ENCODE measurements at regions not wholly inside any gene's neighbourhood (a gene's known extent, or its start where the extent isn't known, plus 50 kb on each side); places are given as distances from the start of the nearest gene placed in this dataset.
"Not testable (repeated sequence)": the region's sequence is repeated elsewhere in the genome, so short reads cannot be mapped to it uniquely, and the experiment has no call there.

DNA sequence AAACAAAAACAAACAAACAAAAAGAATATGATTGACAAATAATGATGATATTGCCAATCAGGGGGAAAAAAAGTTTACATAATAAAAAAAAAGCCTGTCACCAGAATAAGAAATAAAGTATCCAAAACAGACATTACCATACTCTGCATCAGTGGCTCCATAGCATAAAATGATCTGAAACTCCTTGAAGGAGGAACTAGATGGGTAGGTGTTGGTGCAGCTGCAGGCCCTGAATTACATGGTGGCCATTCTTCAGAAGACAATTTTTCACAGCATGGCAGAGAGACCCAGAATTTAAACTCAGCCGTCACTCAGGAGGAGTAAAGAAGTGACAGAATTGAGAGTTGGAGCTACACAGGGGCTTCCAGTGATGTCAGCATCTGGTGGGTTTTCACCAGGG is 60.2 kb downstream of the GLUL start:
- no peak for DNase-seq

- no peak for DNase-seq
Measured at GRCh38 chr1:182330303-182330702, 61.3 kb downstream of the GLUL start.

- DNase-seq: no peak
Measured at GRCh38 chr1:182329471-182329870, 62.1 kb downstream of the GLUL start.

DNA sequence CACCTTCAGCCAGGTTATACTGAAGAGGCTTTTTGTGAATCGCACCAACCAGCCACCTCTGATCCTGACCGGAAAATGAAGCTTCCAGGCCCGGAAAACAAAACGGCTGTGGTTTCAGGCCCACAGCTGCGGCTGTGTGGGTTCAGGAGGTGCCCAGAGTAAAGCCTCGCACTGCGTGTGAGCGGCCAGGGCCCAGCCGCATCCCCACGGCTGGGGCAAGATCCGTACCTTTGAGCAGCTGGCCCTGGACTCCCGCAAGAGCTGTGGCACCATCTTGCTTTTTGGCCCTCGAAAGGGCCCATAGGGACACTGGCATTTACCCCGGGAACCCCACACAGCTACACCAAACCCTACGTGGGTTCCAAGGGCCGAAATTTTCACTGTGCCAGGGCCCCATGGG is 63.0 kb downstream of the GLUL start:
- no peak for DNase-seq

DNA sequence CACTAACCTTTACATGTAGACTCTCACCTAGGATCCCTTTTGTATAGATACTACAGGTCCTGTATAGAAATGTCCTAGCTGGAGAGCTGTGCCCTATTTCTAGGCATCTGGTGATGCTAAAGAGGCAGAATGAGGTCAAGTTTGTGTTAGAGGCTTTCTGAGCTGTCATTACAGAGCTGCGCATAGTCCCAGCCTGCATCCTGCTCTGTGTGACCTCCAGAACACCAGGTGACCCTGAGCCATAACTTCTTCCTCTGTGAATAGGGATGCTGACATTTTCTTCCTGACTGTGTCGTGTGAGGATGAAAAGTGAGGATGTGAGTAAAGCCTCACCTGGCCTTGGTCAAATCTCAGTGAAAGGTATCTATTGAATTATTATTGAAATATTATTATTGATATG is 66.3 kb downstream of the GLUL start:
- DNase-seq: no peak

- not testable (repeated sequence) for DNase-seq
Measured at GRCh38 chr1:182321532-182321931, 70.1 kb downstream of the GLUL start.

DNA sequence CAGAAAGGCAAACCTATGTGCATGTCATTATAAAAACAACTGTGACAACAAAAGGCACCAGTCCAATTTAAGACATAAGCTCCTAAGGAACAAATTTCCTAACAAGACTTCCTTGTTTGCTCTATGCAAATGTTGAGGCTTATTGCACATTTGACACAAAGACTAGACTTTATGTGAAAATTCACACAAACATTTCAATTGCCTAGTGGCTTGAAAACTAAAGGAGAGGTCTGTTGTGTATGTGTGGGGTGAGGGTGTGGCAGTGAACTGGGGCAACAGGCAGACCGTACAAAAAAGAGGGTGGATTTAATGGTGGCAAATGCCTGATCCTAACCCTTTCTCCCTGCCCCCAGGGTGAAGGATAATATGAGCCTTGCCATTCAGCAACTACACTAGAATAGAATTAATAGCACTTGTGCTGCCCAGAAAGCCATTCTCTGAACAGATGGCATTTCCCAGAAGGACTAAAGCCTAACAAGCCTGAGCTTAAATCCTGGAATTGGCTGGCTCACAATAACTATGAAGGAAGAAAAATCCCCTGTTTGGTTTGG is 73.9 kb downstream of the GLUL start:
- DNase-seq: peak; percentile 77

- not testable (repeated sequence) for DNase-seq
Measured at GRCh38 chr1:182316454-182316853, 75.1 kb downstream of the GLUL start.

DNA sequence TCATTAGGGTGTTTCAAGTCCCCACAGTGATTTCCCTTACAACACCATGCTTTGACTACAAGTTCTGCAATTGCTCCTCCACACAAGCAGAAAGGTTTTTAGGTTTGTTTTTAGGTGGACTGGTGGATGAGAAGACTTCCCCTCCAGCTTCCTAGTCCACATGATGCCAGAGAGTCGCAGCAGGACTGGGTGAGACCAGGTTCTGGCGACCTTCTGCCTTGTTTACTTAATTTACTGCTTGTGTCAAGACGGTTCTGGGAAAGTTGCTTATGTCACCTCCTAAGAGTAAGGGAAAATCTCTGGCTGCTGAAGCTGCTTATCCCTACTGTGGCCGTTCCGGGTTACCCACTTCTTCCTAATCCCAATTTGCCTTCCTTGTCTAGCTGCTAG is 76.4 kb downstream of the GLUL start:
- DNase-seq: no peak

DNA sequence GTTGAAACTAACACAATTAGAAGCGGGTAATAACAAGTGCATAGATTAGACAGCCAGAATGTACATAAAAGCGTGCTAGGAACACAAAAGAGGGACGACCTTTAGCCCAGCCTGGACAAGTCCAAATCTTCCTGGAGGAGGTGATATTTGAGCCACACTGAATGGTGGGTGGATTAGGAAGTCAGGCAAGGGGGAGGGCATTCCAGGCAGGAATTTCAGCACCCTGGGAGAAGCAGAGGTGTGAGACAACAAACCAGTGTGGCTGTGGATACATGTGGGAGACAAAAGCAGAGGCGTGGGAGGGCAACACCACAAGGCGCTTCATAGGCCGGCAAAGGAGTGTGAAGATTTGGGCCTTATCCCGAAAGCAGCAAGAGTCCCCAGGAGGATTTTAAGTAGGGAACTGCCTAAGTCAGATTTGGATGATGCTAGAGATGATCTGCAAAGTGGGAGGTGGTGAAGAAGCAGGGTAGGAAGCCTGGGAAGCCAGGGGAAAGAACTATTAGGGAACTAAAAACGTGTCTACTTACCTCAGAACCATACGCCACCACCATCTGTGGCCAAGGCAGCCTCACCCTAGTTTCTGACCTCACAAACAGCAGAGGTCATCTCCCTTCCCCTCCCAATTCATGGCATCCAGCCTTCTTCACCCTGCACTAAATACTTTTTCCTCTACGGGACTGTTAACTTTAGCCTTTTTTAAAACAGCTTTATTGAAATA is 81.8 kb downstream of the GLUL start:
- no peak for DNase-seq

DNA sequence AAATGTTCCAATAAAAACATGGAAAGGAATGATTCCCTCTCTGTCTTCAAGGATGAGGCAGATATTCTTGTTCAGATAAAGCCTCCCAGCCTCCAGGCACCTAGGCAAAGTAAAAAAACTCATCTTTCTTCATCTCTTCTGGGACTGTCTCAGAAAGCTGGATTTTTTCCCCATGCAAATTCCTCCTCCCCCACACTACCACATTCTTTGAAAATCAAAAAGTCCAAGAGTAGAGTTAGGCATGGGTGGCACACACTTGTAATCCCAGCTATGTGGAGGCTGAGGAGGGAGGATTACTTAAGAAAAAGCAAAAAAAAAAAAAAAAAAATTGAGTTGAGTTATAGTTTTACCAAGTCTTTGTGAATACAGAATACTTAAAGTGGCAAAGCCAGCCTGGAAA is 82.8 kb downstream of the GLUL start:
- no peak for DNase-seq

DNA sequence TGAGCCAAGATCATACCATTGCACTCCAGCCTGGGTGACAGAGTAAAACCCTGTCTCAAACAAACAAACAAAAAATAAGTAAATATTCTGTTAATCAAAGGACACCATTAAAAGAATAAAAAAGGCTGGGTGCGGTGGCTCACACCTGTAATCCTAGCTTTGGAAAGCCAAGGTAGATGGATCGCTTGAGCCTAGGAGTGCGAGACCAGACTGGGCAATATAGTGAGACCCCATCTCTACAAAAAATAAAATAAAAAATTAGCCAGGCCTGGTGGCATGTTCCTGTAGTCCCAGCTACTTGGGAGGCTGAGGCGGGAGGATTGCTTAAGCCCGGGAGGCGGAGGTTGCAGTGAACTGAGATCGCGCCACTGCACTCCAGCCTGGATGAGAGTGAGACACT is 84.1 kb downstream of the GLUL start:
- not testable (repeated sequence) for DNase-seq

GRCh38 chr1:182305861-182306260 is 85.7 kb downstream of the GLUL start:
- no peak for DNase-seq

- no peak for DNase-seq
Measured at GRCh38 chr1:182304627-182305026, 87.0 kb downstream of the GLUL start.

- DNase-seq: no peak
Measured at GRCh38 chr1:182304218-182304617, 87.4 kb downstream of the GLUL start.

DNA sequence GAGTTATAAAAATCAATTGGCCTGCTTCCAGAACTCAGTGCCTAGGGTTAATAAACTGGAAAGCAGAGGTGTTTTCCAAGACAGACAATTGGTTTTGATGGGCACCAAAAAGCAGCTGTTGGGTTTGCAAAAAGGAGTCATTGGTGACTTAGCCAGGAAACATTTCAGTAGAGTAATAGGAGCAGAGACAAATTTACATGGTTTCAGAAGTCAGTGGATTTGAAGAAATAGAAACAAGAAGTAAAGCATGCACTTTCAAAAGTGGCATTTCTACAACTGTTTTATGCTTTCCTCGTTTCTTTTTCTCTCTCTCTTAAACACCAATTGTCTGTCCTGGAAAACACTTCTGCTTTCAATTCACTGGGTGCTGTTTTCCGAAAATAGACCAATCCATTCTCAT is 87.8 kb downstream of the GLUL start:
- DNase-seq: no peak

- no peak for DNase-seq
Measured at GRCh38 chr1:182301467-182302198, 90.0 kb downstream of the GLUL start.

- DNase-seq: no peak
Measured at GRCh38 chr1:182301026-182301436, 90.6 kb downstream of the GLUL start.

DNA sequence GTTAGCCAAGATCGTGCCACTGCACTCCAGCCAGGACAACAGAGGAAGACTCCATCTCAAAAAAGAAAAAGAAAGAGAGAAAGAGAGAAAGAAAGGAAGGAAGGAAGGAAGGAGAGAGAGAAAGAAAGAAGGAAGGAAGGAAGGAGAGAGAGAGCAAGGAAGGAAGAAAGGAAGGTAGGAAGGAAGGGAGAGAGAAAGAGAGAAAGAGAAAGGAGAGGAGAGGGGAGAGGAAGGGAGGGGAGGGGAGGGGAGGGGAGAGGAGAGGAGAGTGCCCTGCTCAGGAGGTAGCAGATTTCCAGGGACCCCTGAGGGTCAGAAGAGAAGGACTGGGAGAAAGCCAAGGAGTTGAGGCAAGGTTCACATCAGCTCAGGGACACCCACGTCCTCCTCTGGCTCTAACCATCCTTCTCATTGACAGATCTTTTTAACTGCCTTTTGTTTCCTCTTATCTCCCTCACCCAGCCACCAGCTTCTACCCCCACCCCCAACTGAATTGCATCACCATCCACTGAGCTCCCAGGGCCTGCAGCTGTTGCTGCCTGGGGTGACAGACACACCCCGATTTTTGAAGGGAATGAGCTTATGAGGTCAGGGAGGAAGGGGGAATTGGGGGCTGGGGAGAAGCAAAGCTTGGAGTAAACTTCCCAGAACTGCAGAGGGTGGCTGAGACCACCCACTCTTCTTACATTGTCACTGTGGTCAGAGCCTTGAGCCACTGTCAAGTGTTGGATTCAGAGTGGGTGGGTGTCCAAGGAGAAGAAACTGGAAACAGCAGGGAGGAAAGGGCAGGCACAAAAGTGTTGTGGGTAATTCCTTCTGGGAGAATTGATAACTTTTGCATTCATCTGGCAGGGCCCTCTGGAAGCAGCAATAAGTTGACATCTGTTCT is 91.6 kb downstream of the GLUL start:
- peak; percentile 43 for DNase-seq

- DNase-seq: not testable (repeated sequence)
Measured at GRCh38 chr1:182299054-182299727, 92.4 kb downstream of the GLUL start.

GRCh38 chr1:182297335-182297734 is 94.3 kb downstream of the GLUL start:
- DNase-seq: no peak

DNA sequence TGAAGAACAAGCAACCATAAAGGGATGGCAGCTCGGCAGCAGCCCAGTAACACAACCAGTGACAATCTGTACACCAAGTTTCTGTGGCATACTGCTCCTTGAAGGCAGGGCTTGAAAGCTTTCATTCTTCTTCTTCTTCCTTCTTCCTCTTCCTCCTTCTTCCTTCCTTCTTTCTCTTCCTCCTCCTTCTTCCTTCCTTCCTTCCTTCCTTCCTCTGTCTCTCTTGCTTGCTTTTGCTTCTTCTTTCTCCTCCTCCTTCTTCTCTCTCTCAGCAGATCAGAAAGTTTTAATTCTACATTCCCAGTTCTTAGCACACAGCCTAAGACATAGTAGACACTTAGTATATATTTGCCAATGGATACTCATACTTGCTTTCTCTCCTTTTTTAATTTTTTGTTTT is 95.9 kb downstream of the GLUL start:
- DNase-seq: no peak

DNA sequence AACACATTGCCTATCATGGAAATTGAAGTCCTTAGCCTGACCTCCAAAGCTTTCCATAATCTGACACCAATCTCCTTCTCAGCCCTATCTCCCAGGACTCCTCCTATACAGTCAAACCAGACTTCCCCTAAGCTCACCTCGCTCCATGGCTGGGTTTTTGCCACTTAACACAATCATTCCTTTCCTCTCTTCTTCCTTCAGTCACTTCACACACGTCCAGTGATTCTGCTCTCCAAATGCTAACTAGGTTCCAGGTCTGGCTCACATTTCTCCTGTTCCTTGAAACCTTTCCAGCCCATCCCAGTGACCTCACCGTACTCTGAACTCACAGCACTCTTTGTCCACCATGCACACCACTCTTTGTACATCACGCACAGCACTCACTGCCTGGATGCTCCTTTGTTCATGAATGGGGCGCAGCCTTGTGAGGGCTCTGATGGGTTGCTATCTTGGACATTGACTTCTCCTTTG is 98.4 kb downstream of the GLUL start:
- DNase-seq: no peak

Measured in NCI-H2107 (cell line).